ENCODE measurements at regions not wholly inside any gene's neighbourhood (a gene's known extent, or its start where the extent isn't known, plus 50 kb on each side); places are given as distances from the start of the nearest gene placed in this dataset.

DNA sequence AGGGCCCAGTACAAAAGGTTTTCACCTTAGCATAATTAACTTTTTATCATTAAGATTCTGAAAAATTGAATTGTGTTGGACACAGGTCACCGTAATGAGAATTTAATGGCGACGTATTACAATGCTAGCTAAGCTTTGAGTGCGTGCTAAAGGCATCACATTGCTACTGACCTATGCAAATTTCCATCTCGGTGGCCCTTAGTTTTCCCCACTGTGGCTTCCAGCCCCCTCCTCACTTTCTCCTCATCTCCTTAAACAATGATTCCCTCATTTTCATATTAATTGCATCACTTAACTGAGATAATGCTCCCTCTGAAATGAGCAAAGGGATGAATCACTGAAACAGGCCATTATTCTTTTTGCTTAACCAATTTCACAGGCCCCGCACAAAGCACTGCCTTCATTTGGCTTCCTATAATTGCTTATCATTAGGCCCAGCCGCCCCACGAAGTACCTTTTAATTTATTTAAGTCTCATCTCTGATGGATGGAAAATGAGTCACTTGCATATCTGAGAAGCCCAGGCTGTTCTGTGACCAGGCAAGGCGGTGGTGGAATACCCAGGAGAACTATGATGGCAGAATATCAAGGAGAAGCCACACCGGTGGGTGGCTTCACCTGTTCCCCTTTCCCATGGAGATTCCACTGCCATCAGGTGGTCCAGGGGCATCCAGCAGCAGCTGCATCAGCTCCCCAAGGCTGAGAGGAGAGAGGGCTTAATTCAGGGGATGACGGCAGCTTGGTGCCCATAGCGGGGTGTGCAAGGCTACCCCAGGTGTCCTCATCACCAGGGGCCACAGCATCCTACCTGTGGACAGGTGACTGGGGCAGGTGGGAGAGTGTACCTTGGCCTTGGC lies 223.8 kb upstream of the BOD1L1 start:
- TF ChIP-seq, protein P1, sequence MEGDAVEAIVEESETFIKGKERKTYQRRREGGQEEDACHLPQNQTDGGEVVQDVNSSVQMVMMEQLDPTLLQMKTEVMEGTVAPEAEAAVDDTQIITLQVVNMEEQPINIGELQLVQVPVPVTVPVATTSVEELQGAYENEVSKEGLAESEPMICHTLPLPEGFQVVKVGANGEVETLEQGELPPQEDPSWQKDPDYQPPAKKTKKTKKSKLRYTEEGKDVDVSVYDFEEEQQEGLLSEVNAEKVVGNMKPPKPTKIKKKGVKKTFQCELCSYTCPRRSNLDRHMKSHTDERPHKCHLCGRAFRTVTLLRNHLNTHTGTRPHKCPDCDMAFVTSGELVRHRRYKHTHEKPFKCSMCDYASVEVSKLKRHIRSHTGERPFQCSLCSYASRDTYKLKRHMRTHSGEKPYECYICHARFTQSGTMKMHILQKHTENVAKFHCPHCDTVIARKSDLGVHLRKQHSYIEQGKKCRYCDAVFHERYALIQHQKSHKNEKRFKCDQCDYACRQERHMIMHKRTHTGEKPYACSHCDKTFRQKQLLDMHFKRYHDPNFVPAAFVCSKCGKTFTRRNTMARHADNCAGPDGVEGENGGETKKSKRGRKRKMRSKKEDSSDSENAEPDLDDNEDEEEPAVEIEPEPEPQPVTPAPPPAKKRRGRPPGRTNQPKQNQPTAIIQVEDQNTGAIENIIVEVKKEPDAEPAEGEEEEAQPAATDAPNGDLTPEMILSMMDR (IDR thresholded peaks at IDR 0.05), result no peak
- TF ChIP-seq POLR2A (IDR thresholded peaks at IDR 0.05) (no peak), EP300 (IDR thresholded peaks at IDR 0.05) (no peak)
